Esophagus squamous epithelium (tissue), 4 donors: ENCODE measurements at regions not wholly inside any gene's neighbourhood (a gene's known extent, or its start where the extent isn't known, plus 50 kb on each side); places are given as distances from the start of the nearest gene placed in this dataset.

ENCODE experiments used
- POLR2A ChIP-seq, 4 donors: fragments of 450-650 bp; IDR thresholded peaks; one replicate each; pipeline ENCODE4 v1.6.1; 2017; ENCODE audit warnings: antibody characterized with exemption in 4 of 4, mild to moderate bottlenecking in 4 of 4, moderate library complexity in 3 of 4
- TF ChIP-seq, protein P1 (sequence below), 6 experiments: fragments of 450-650 bp in 4 of 6; fragments of 200-600 bp in 2 of 6; sonication (generic) in 2 of 6; IDR thresholded peaks; one replicate each; pipeline ENCODE4 v1.5.1; 2016 to 2019; ENCODE audit warnings: antibody characterized with exemption in 6 of 6, mild to moderate bottlenecking in 4 of 6, moderate library complexity in 4 of 6

DNA sequence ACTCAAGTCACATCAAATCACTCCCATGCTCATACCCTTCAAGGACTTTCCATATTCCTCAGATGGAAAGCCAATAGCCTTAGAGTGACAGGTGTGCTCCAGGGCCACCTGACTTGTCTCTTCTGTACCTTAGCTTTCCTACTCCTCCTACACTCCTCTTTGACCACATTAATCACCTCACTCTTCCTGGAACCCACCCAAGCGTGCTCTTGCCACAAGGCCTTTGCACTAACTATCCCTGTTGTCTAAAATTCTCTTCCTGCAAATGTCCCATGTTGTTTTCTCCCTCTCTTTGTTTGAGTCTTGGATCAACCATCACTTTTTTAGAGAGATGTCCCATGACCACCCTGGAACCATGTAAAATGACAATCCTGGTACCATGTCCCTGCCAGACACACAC, 244.1 kb downstream of the AASDHPPT start:
- TF ChIP-seq, protein P1, sequence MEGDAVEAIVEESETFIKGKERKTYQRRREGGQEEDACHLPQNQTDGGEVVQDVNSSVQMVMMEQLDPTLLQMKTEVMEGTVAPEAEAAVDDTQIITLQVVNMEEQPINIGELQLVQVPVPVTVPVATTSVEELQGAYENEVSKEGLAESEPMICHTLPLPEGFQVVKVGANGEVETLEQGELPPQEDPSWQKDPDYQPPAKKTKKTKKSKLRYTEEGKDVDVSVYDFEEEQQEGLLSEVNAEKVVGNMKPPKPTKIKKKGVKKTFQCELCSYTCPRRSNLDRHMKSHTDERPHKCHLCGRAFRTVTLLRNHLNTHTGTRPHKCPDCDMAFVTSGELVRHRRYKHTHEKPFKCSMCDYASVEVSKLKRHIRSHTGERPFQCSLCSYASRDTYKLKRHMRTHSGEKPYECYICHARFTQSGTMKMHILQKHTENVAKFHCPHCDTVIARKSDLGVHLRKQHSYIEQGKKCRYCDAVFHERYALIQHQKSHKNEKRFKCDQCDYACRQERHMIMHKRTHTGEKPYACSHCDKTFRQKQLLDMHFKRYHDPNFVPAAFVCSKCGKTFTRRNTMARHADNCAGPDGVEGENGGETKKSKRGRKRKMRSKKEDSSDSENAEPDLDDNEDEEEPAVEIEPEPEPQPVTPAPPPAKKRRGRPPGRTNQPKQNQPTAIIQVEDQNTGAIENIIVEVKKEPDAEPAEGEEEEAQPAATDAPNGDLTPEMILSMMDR (IDR thresholded peaks at IDR 0.05) = no peak
- TF ChIP-seq POLR2A (IDR thresholded peaks at IDR 0.05) = no peak
